Testis (tissue), 2 donors: ENCODE measurements at regions not wholly inside any gene's neighbourhood (a gene's known extent, or its start where the extent isn't known, plus 50 kb on each side); places are given as distances from the start of the nearest gene placed in this dataset.

ENCODE experiments used
- CTCF ChIP-seq, 3 experiments: fragments of 450-650 bp in 2 of 3; fragments of 200-600 bp in 1 of 3; sonication (generic) in 1 of 3; IDR thresholded peaks; one replicate each; pipeline ENCODE4 v1.5.1; 2016 to 2019; ENCODE audit warnings: antibody characterized with exemption in 3 of 3, mild to moderate bottlenecking in 2 of 3, moderate library complexity in 1 of 3
- POLR2A ChIP-seq: fragments of 450-650 bp; IDR thresholded peaks from one replicate; pipeline ENCODE4 v1.6.1; 2017; ENCODE audit warnings: antibody characterized with exemption, mild to moderate bottlenecking, moderate library complexity

- TF ChIP-seq CTCF (IDR thresholded peaks at IDR 0.05) (no peak), POLR2A (no peak)
Observed at GRCh38 chr22:48434156-48434867, 1393.4 kb downstream of the BRD1 start.
